ENCODE measurements at regions not wholly inside any gene's neighbourhood (a gene's known extent, or its start where the extent isn't known, plus 50 kb on each side); places are given as distances from the start of the nearest gene placed in this dataset.

DNA sequence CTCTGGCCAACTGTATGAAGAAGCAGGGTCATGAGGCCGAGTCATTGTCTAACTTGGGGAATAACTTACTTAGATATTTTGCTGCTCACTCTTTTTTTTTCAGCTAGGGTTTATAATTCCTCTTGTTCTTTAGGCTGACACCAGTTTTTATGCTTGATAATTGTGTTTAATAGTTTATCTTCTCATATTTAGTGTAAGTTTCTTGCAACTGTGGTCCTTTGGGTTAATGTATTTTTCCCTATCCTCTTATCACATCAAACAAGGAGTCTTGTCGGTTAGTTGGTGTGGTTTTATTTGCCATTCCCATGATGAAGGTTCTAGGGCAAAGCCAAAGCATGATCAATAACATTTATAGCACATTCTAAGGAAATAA, 204.6 kb downstream of the NUFIP1 start:
- H3K79me2 ChIP-seq (ENCODE audit: insufficient read depth, low read length) = no peaks in the 10 kb centered on the region
- no peak overlapping the region for H3K9ac ChIP-seq (ENCODE audit: low read length)
- H3K4me3 ChIP-seq (ENCODE audit: insufficient read depth, low read depth, low read length) = no peak overlapping the region
- H3K27ac ChIP-seq (ENCODE audit: low read depth, low read length) = no peak overlapping the region
- Mint-ChIP-seq H3K27me3 (ENCODE audit: low read depth, unreplicated experiment) (peaks cover 2% of the 10 kb centered on the region), H3K9me3 (ENCODE audit: unreplicated experiment) (no peaks in the 10 kb centered on the region), H3K4me1 (ENCODE audit: low read depth, unreplicated experiment) (no peaks in the 10 kb centered on the region), H3K27ac (ENCODE audit: unreplicated experiment) (no peak overlapping the region), H3K4me3 (ENCODE audit: unreplicated experiment) (no peak overlapping the region), H3K36me3 (ENCODE audit: low read depth, unreplicated experiment) (no peaks in the 10 kb centered on the region)
- no peaks in the 10 kb centered on the region for H4K20me1 ChIP-seq (ENCODE audit: insufficient read depth, low read length)
- no peaks in the 10 kb centered on the region for H3K36me3 ChIP-seq (ENCODE audit: insufficient read depth, low read length)
- H3K4me1 ChIP-seq (ENCODE audit: insufficient read depth, low read length) = no peaks in the 10 kb centered on the region
- TF ChIP-seq, protein P1, sequence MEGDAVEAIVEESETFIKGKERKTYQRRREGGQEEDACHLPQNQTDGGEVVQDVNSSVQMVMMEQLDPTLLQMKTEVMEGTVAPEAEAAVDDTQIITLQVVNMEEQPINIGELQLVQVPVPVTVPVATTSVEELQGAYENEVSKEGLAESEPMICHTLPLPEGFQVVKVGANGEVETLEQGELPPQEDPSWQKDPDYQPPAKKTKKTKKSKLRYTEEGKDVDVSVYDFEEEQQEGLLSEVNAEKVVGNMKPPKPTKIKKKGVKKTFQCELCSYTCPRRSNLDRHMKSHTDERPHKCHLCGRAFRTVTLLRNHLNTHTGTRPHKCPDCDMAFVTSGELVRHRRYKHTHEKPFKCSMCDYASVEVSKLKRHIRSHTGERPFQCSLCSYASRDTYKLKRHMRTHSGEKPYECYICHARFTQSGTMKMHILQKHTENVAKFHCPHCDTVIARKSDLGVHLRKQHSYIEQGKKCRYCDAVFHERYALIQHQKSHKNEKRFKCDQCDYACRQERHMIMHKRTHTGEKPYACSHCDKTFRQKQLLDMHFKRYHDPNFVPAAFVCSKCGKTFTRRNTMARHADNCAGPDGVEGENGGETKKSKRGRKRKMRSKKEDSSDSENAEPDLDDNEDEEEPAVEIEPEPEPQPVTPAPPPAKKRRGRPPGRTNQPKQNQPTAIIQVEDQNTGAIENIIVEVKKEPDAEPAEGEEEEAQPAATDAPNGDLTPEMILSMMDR (IDR thresholded peaks at IDR 0.05; ENCODE audit: insufficient read depth, low read depth, low read length) = no peak
- no peak for TF ChIP-seq EZH2 (IDR thresholded peaks at IDR 0.05; ENCODE audit: insufficient read depth, low read length)
- FAIRE-seq (no peak), DNase-seq (ENCODE audit: low read depth) (no peak)
- H3K4me2 ChIP-seq (ENCODE audit: low read length) = no peak overlapping the region
- H3K27me3 ChIP-seq (ENCODE audit: insufficient read depth, low read length) = no peaks in the 10 kb centered on the region
- no peak overlapping the region for H2AFZ ChIP-seq (ENCODE audit: low read depth, low read length)
- no peaks in the 10 kb centered on the region for H3K9me3 ChIP-seq (ENCODE audit: insufficient read depth, low read depth, low read length)

DNA sequence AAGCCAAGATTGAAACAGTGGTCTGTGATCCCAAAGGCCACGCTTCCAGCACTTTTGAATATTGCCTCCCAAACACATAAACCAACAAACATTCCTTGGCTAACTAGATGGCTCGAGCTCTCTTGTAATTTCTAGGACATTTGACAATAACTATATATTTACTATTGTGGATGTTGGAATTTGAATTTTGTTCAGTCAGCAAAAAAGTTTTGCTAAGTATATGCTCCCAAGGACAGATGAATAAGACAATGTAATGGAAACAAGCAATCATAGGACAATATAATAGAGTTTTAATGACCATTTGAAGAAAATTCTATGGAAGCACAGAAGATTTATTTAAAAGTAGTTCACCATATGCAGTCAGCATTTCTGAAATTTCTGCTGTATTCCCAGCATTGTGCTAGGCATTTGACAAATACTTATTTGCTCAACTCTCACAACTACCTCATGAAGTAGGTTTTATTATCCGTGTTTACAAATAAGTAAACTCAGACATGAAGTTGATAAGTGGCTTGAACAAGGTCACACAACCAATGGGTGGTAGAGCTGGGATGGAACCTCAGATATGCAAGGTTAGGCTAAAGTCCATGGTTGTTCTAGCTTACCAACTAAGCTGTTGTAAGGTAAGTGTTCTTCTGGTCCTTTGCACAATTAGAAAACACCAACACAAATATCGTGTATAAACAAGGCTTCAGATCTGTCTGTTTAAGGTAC, 205.1 kb downstream of the NUFIP1 start:
- no peaks in the 10 kb centered on the region for H3K9me3 ChIP-seq (ENCODE audit: insufficient read depth, low read depth, low read length)
- H3K36me3 Mint-ChIP-seq (ENCODE audit: low read depth, unreplicated experiment) = no peaks in the 10 kb centered on the region
- no peak for TF ChIP-seq EZH2 (IDR thresholded peaks at IDR 0.05; ENCODE audit: insufficient read depth, low read length)
- TF ChIP-seq, protein P1 (IDR thresholded peaks at IDR 0.05; ENCODE audit: insufficient read depth, low read depth, low read length) = no peak
- H3K27me3 ChIP-seq (ENCODE audit: insufficient read depth, low read length) = no peaks in the 10 kb centered on the region
- H3K4me3 ChIP-seq (ENCODE audit: insufficient read depth, low read depth, low read length) = no peak overlapping the region
- DNase-seq (ENCODE audit: low read depth) (no peak), FAIRE-seq (no peak)
- H3K27ac Mint-ChIP-seq (ENCODE audit: unreplicated experiment) = no peak overlapping the region
- H3K9me3 Mint-ChIP-seq (ENCODE audit: unreplicated experiment) = no peaks in the 10 kb centered on the region
- H3K9ac ChIP-seq (ENCODE audit: low read length) = no peak overlapping the region
- no peak overlapping the region for H3K4me2 ChIP-seq (ENCODE audit: low read length)
- no peaks in the 10 kb centered on the region for H3K4me1 ChIP-seq (ENCODE audit: insufficient read depth, low read length)
- no peak overlapping the region for H3K4me3 Mint-ChIP-seq (ENCODE audit: unreplicated experiment)
- no peaks in the 10 kb centered on the region for H3K4me1 Mint-ChIP-seq (ENCODE audit: low read depth, unreplicated experiment)
- H4K20me1 ChIP-seq (ENCODE audit: insufficient read depth, low read length) = no peaks in the 10 kb centered on the region
- H3K27me3 Mint-ChIP-seq (ENCODE audit: low read depth, unreplicated experiment) = peaks cover under 1% of the 10 kb centered on the region
- H3K79me2 ChIP-seq (ENCODE audit: insufficient read depth, low read length) = no peaks in the 10 kb centered on the region
- no peak overlapping the region for H3K27ac ChIP-seq (ENCODE audit: low read depth, low read length)
- no peak overlapping the region for H2AFZ ChIP-seq (ENCODE audit: low read depth, low read length)
- no peaks in the 10 kb centered on the region for H3K36me3 ChIP-seq (ENCODE audit: insufficient read depth, low read length)

- Histone ChIP-seq H3K9me3 (ENCODE audit: insufficient read depth, low read depth, low read length) (no peaks in the 10 kb centered on the region), H3K4me3 (ENCODE audit: insufficient read depth, low read depth, low read length) (no peak overlapping the region), H2AFZ (ENCODE audit: low read depth, low read length) (no peak overlapping the region), H3K27me3 (ENCODE audit: insufficient read depth, low read length) (no peaks in the 10 kb centered on the region), H4K20me1 (ENCODE audit: insufficient read depth, low read length) (no peaks in the 10 kb centered on the region), H3K79me2 (ENCODE audit: insufficient read depth, low read length) (no peaks in the 10 kb centered on the region), H3K4me2 (ENCODE audit: low read length) (no peak overlapping the region), H3K27ac (ENCODE audit: low read depth, low read length) (no peak overlapping the region), H3K4me1 (ENCODE audit: insufficient read depth, low read length) (no peaks in the 10 kb centered on the region), H3K9ac (ENCODE audit: low read length) (no peak overlapping the region), H3K36me3 (ENCODE audit: insufficient read depth, low read length) (no peaks in the 10 kb centered on the region)
- FAIRE-seq = no peak
- Mint-ChIP-seq H3K36me3 (ENCODE audit: low read depth, unreplicated experiment) (no peaks in the 10 kb centered on the region), H3K4me1 (ENCODE audit: low read depth, unreplicated experiment) (no peaks in the 10 kb centered on the region), H3K9me3 (ENCODE audit: unreplicated experiment) (no peaks in the 10 kb centered on the region), H3K27ac (ENCODE audit: unreplicated experiment) (no peak overlapping the region), H3K27me3 (ENCODE audit: low read depth, unreplicated experiment) (peaks cover 2% of the 10 kb centered on the region), H3K4me3 (ENCODE audit: unreplicated experiment) (no peak overlapping the region)
- no peak for DNase-seq (ENCODE audit: low read depth)
- no peak for TF ChIP-seq EZH2 (IDR thresholded peaks at IDR 0.05; ENCODE audit: insufficient read depth, low read length)
- TF ChIP-seq, protein P1 (IDR thresholded peaks at IDR 0.05; ENCODE audit: insufficient read depth, low read depth, low read length) = no peak
Measured at GRCh38 chr13:44780591-44781280, 204.6 kb upstream of the TSC22D1 start.
